HEK293 (cell line): ENCODE measurements at regions not wholly inside any gene's neighbourhood (a gene's known extent, or its start where the extent isn't known, plus 50 kb on each side); places are given as distances from the start of the nearest gene placed in this dataset.

Experiments used
- CTCF ChIA-PET: fragments of 350-600 bp; formaldehyde crosslinking; extraction: SDS; loops from one replicate; lab custom pipeline; 2021; ENCODE audit warnings: antibody characterized with exemption; lab: Yijun Ruan, JAX
- POLR2A ChIA-PET: fragments of 300-600 bp; formaldehyde crosslinking; extraction: SDS; loops from one replicate; lab custom pipeline; 2020; ENCODE audit warnings: antibody characterized with exemption, inconsistent platforms; lab: Yijun Ruan, JAX
- H3K27ac ChIP-seq: fragments of 200-500 bp; sonication (Bioruptor generic); 2 replicates; pipeline ENCODE4 v1.5.1; 2014; ENCODE audit warnings: low read depth, low read length, control low read depth, inconsistent platforms; ENCODE audit errors: extremely low read depth
- H3K36me3 ChIP-seq, 2 experiments: fragments of 200-500 bp in 1 of 2; sonication (Bioruptor generic) in 1 of 2; 1 replicate in 1 of 2; 2 replicates in 1 of 2; pipeline ENCODE4 v1.5.1; 2014 to 2017; ENCODE audit warnings: inconsistent platforms in 2 of 2, low read length in 2 of 2; ENCODE audit not compliant: control insufficient read depth in 2 of 2, insufficient read depth in 1 of 2
- H3K4me1 ChIP-seq: fragments of 200-500 bp; sonication (Bioruptor generic); 2 replicates; pipeline ENCODE4 v1.5.1; 2014; ENCODE audit warnings: mild to moderate bottlenecking, low read length, inconsistent platforms; ENCODE audit not compliant: control insufficient read depth, insufficient read depth
- H3K4me3 ChIP-seq: 2 replicates; pipeline ENCODE4 v1.5.1; 2011; ENCODE audit warnings: low read depth, mild to moderate bottlenecking, control low read depth, low read length, moderate library complexity
- H3K9me3 ChIP-seq: fragments of 200-500 bp; sonication (Bioruptor generic); 2 replicates; pipeline ENCODE4 v1.5.1; 2014; ENCODE audit warnings: low read depth, low read length, inconsistent platforms; ENCODE audit not compliant: control insufficient read depth, insufficient read depth
- BCL11A ChIP-seq: fragments of 450-650 bp; formaldehyde crosslinking; IDR thresholded peaks from 2 replicates; pipeline ENCODE4 v1.5.1; 2016; ENCODE audit warnings: low read depth, missing biosample characterization, missing genetic modification characterization
- GLI2 ChIP-seq: fragments of 450-650 bp; formaldehyde crosslinking; IDR thresholded peaks from 2 replicates; pipeline ENCODE4; 2017; ENCODE audit warnings: missing biosample characterization, missing genetic modification characterization, low read depth, borderline replicate concordance
- IKZF3 ChIP-seq: fragments of 450-650 bp; IDR thresholded peaks from 2 replicates; pipeline ENCODE4 v1.5.0; 2018; ENCODE audit warnings: missing biosample characterization, mild to moderate bottlenecking, missing genetic modification characterization, moderate library complexity
- KLF1 ChIP-seq: fragments of 450-650 bp; formaldehyde crosslinking; IDR thresholded peaks from 2 replicates; pipeline ENCODE4 v1.5.1; 2016; ENCODE audit warnings: missing biosample characterization, missing genetic modification characterization
- KLF8 ChIP-seq: fragments of 450-650 bp; formaldehyde crosslinking; IDR thresholded peaks from 2 replicates; pipeline ENCODE4 v1.5.1; 2016; ENCODE audit warnings: missing biosample characterization, missing genetic modification characterization
- MYNN ChIP-seq: fragments of 450-650 bp; formaldehyde crosslinking; IDR thresholded peaks from 2 replicates; pipeline ENCODE4 v1.5.1; 2016; ENCODE audit warnings: missing biosample characterization, missing genetic modification characterization, borderline replicate concordance
- REPIN1 ChIP-seq: fragments of 450-650 bp; formaldehyde crosslinking; IDR thresholded peaks from 2 replicates; pipeline ENCODE4 v1.5.1; 2017; ENCODE audit warnings: missing biosample characterization, missing genetic modification characterization, low read depth
- SCRT1 ChIP-seq: fragments of 450-650 bp; formaldehyde crosslinking; IDR thresholded peaks from 2 replicates; pipeline ENCODE4 v1.5.1; 2016; ENCODE audit warnings: missing biosample characterization, missing genetic modification characterization, borderline replicate concordance
- TRIM28 ChIP-seq: IDR thresholded peaks from 2 replicates; pipeline ENCODE4 v1.6.1; 2011; ENCODE audit warnings: low read length, control low read depth, borderline replicate concordance
- WT1 ChIP-seq: fragments of 450-650 bp; formaldehyde crosslinking; IDR thresholded peaks from 2 replicates; pipeline ENCODE4 v1.5.1; 2016; ENCODE audit warnings: missing biosample characterization, missing genetic modification characterization
- ZFHX2 ChIP-seq: fragments of 450-650 bp; formaldehyde crosslinking; conservative IDR thresholded peaks from 2 replicates; pipeline ENCODE4 v1.5.1; 2016; ENCODE audit warnings: missing biosample characterization, missing genetic modification characterization
- ZIC2 ChIP-seq: fragments of 450-650 bp; formaldehyde crosslinking; IDR thresholded peaks from 2 replicates; pipeline ENCODE4 v1.5.1; 2016; ENCODE audit warnings: missing biosample characterization, missing genetic modification characterization
- ZNF133 ChIP-seq: fragments of 450-650 bp; formaldehyde crosslinking; IDR thresholded peaks from 2 replicates; pipeline ENCODE4 v1.5.1; 2016; ENCODE audit warnings: missing biosample characterization, missing genetic modification characterization
- ZNF140 ChIP-seq: fragments of 450-650 bp; formaldehyde crosslinking; IDR thresholded peaks from 2 replicates; pipeline ENCODE4 v1.5.1; 2016; ENCODE audit warnings: missing biosample characterization, missing genetic modification characterization
- ZNF211 ChIP-seq: fragments of 450-650 bp; formaldehyde crosslinking; IDR thresholded peaks from 2 replicates; pipeline ENCODE4 v1.5.1; 2016; ENCODE audit warnings: low read depth, missing biosample characterization, missing genetic modification characterization
- ZNF501 ChIP-seq: fragments of 450-650 bp; formaldehyde crosslinking; IDR thresholded peaks from 2 replicates; pipeline ENCODE4 v1.5.1; 2016; ENCODE audit warnings: missing biosample characterization, missing genetic modification characterization
- ZNF529 ChIP-seq: fragments of 450-650 bp; formaldehyde crosslinking; IDR thresholded peaks from 2 replicates; pipeline ENCODE4 v1.5.1; 2017; ENCODE audit warnings: missing genetic modification characterization, missing biosample characterization; ENCODE audit not compliant: insufficient replicate concordance
- ZNF623 ChIP-seq: fragments of 450-650 bp; formaldehyde crosslinking; IDR thresholded peaks from 2 replicates; pipeline ENCODE4 v1.5.1; 2016; ENCODE audit warnings: missing biosample characterization, missing genetic modification characterization
- ZNF76 ChIP-seq: fragments of 450-650 bp; formaldehyde crosslinking; IDR thresholded peaks from 2 replicates; pipeline ENCODE4; 2016; ENCODE audit warnings: low read depth, missing biosample characterization, missing genetic modification characterization, borderline replicate concordance
- ZXDB ChIP-seq: fragments of 450-650 bp; formaldehyde crosslinking; IDR thresholded peaks from 2 replicates; pipeline ENCODE4 v1.5.1; 2016; ENCODE audit warnings: missing biosample characterization, missing genetic modification characterization
- TF ChIP-seq, protein P1 (sequence below): fragments of 450-650 bp; formaldehyde crosslinking; IDR thresholded peaks from 2 replicates; pipeline ENCODE4 v1.5.1; 2016; ENCODE audit warnings: missing biosample characterization, missing genetic modification characterization
- TF ChIP-seq, protein P2 (sequence below): fragments of 450-650 bp; formaldehyde crosslinking; IDR thresholded peaks from 2 replicates; pipeline ENCODE4 v1.5.0; 2017; ENCODE audit warnings: missing biosample characterization, missing genetic modification characterization, borderline replicate concordance
- TF ChIP-seq, protein P3 (sequence below): fragments of 450-650 bp; formaldehyde crosslinking; IDR thresholded peaks from 2 replicates; pipeline ENCODE4 v1.5.1; 2016; ENCODE audit warnings: missing biosample characterization, missing genetic modification characterization
- TF ChIP-seq, protein P4 (sequence below): fragments of 450-650 bp; IDR thresholded peaks from 2 replicates; pipeline ENCODE4 v1.5.1; 2018; ENCODE audit warnings: missing biosample characterization, missing genetic modification characterization

DNA sequence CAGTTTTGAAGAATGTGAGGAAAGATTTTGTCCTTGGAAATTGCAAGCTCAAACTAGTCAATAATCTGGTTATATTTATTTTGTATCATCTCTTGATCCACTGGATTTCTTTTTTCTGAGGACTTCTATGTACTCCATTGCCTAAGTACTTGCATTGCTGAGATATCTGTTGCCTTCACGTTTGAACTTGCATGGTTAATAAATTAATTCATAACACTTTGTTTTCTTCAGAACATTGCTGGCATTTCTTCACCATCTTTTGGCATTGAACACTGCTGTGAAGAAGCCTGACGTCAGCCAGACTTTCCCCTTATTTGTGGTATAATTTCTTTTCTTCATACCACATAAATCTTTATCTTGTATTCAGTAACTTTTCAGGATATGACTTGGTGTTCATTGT, 246.0 kb upstream of the KIF2A start:
- H3K27ac ChIP-seq: no peak overlapping the region
- no peaks in the 10 kb centered on the region for H3K9me3 ChIP-seq
- ChIA-PET POLR2A (no interaction called here), CTCF (no interaction called here)
- no peaks in the 10 kb centered on the region for H3K36me3 ChIP-seq
- TF ChIP-seq ZNF501 (tag by site-specific recombination) (no peak), ZNF140 (tag by site-specific recombination) (no peak), BCL11A (no peak), ZNF529 (tag by site-specific recombination) (no peak), SCRT1 (tag by site-specific recombination) (no peak), KLF1 (no peak)
- TF ChIP-seq, protein P1, sequence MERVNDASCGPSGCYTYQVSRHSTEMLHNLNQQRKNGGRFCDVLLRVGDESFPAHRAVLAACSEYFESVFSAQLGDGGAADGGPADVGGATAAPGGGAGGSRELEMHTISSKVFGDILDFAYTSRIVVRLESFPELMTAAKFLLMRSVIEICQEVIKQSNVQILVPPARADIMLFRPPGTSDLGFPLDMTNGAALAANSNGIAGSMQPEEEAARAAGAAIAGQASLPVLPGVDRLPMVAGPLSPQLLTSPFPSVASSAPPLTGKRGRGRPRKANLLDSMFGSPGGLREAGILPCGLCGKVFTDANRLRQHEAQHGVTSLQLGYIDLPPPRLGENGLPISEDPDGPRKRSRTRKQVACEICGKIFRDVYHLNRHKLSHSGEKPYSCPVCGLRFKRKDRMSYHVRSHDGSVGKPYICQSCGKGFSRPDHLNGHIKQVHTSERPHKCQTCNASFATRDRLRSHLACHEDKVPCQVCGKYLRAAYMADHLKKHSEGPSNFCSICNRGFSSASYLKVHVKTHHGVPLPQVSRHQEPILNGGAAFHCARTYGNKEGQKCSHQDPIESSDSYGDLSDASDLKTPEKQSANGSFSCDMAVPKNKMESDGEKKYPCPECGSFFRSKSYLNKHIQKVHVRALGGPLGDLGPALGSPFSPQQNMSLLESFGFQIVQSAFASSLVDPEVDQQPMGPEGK (tag by site-specific recombination): no peak
- no peaks in the 10 kb centered on the region for H3K4me1 ChIP-seq
- no peak overlapping the region for H3K4me3 ChIP-seq

DNA sequence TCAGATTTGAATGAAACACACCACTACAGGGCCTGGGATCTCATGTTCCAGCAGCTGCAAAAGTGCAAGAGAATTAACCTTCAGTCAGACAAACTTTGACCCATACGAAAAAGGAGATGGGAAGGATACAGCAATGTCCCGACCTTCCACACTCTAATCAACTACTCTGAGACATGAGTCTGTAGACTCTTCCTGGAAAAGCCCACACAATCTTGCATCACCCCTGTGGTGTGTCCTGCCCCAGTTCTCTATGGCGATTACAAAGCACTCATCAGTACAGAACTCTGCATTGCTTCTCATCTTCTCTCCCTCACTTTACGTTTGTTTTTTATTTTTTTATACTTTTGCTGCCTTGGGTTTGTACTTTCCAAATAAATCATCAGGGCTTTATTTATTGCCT, 241.0 kb upstream of the KIF2A start:
- TF ChIP-seq TRIM28: no peak
- TF ChIP-seq IKZF3: no peak
- TF ChIP-seq MYNN (tag by site-specific recombination): no peak
- 0 out of 2 replicates have a peak, but pooled peaks have one; percentile 14 for TF ChIP-seq ZFHX2 (tag by site-specific recombination)
- TF ChIP-seq, all 188 proteins: peak for 1
- H3K4me3 ChIP-seq: no peak overlapping the region
- no peaks in the 10 kb centered on the region for H3K36me3 ChIP-seq
- H3K9me3 ChIP-seq: no peaks in the 10 kb centered on the region
- no peak overlapping the region for H3K27ac ChIP-seq
- H3K4me1 ChIP-seq: no peaks in the 10 kb centered on the region
- ChIA-PET POLR2A (no interaction called here), CTCF (interaction anchor here (0.8 to 1.3 kb wide), 2 partner anchors 79 to 262 kb away, joined by 3 to 5 read pairs; no protein-coding TSS in a partner anchor)

DNA sequence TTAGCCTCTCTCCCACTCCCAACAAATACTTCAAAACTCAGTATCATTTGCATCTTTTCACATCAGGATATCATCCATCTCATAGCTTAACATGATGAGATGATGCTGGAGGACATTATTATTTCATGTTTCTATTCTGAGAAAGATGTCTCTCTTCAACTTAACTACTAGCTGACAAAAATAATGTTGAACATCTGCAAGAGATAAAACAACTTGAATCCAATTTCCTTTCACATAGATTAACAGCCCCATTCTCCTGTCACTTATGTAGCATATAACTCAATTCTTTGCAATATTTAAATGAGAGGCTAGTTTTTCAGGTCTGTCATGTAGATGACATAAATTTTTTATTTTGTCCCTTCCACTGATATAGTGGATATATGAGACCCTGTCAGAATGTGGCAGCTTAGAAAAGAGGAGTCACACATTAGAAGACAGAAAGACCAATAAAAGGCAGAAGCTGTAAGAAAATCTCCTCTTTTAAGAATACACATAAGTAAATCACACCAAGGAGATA, 239.2 kb upstream of the KIF2A start:
- Histone ChIP-seq H3K4me1 (no peaks in the 10 kb centered on the region), H3K27ac (no peak overlapping the region), H3K36me3 (no peaks in the 10 kb centered on the region), H3K9me3 (no peaks in the 10 kb centered on the region), H3K4me3 (no peak overlapping the region)
- POLR2A ChIA-PET: no interaction called here
- no peak for TF ChIP-seq GLI2 (tag by site-specific recombination)
- TF ChIP-seq, protein P2, sequence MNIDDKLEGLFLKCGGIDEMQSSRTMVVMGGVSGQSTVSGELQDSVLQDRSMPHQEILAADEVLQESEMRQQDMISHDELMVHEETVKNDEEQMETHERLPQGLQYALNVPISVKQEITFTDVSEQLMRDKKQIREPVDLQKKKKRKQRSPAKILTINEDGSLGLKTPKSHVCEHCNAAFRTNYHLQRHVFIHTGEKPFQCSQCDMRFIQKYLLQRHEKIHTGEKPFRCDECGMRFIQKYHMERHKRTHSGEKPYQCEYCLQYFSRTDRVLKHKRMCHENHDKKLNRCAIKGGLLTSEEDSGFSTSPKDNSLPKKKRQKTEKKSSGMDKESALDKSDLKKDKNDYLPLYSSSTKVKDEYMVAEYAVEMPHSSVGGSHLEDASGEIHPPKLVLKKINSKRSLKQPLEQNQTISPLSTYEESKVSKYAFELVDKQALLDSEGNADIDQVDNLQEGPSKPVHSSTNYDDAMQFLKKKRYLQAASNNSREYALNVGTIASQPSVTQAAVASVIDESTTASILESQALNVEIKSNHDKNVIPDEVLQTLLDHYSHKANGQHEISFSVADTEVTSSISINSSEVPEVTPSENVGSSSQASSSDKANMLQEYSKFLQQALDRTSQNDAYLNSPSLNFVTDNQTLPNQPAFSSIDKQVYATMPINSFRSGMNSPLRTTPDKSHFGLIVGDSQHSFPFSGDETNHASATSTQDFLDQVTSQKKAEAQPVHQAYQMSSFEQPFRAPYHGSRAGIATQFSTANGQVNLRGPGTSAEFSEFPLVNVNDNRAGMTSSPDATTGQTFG: no peak
- TF ChIP-seq ZNF623 (tag by site-specific recombination): no peak
- TF ChIP-seq, protein P3, sequence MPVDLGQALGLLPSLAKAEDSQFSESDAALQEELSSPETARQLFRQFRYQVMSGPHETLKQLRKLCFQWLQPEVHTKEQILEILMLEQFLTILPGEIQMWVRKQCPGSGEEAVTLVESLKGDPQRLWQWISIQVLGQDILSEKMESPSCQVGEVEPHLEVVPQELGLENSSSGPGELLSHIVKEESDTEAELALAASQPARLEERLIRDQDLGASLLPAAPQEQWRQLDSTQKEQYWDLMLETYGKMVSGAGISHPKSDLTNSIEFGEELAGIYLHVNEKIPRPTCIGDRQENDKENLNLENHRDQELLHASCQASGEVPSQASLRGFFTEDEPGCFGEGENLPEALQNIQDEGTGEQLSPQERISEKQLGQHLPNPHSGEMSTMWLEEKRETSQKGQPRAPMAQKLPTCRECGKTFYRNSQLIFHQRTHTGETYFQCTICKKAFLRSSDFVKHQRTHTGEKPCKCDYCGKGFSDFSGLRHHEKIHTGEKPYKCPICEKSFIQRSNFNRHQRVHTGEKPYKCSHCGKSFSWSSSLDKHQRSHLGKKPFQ (tag by site-specific recombination): no peak
- TF ChIP-seq ZNF133 (tag by site-specific recombination): no peak
- TF ChIP-seq REPIN1 (tag by site-specific recombination): no peak
- no peak for TF ChIP-seq WT1 (tag by site-specific recombination)
- TF ChIP-seq ZNF76: no peak
- no peak for TF ChIP-seq ZXDB (tag by site-specific recombination)
- TF ChIP-seq ZNF529 (tag by site-specific recombination): no peak
- TF ChIP-seq KLF8 (tag by site-specific recombination): no peak
- no peak for TF ChIP-seq ZNF211 (tag by site-specific recombination)
- no peak for TF ChIP-seq ZIC2
- TF ChIP-seq, protein P4, sequence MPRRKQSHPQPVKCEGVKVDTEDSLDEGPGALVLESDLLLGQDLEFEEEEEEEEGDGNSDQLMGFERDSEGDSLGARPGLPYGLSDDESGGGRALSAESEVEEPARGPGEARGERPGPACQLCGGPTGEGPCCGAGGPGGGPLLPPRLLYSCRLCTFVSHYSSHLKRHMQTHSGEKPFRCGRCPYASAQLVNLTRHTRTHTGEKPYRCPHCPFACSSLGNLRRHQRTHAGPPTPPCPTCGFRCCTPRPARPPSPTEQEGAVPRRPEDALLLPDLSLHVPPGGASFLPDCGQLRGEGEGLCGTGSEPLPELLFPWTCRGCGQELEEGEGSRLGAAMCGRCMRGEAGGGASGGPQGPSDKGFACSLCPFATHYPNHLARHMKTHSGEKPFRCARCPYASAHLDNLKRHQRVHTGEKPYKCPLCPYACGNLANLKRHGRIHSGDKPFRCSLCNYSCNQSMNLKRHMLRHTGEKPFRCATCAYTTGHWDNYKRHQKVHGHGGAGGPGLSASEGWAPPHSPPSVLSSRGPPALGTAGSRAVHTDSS: no peak
- CTCF ChIA-PET: interaction anchor here (0.6 kb wide), 1 partner anchor 11 kb away, joined by 3 read pairs; no protein-coding TSS in a partner anchor
